Neural progenitor cell (in vitro differentiated cells): ENCODE measurements at regions not wholly inside any gene's neighbourhood (a gene's known extent, or its start where the extent isn't known, plus 50 kb on each side); places are given as distances from the start of the nearest gene placed in this dataset.

Experiments
- DNase-seq: peaks from one replicate; pipeline ENCODE4 v3.0.0-alpha.2; 2016; ENCODE audit warnings: low spot score
- H2AFZ ChIP-seq: fragments of 200-600 bp; sonication (generic); replicated peaks from 2 replicates; pipeline ENCODE4 v1.6.1; 2016; ENCODE audit warnings: antibody characterized with exemption
- H3F3A ChIP-seq: fragments of 200-600 bp; sonication (generic); 2 replicates; pipeline ENCODE4 v1.6.1; 2016; ENCODE audit warnings: antibody characterized with exemption, low read depth
- H3K27ac ChIP-seq: fragments of 200-600 bp; sonication (generic); 2 replicates; pipeline ENCODE4 v1.5.1; 2016; ENCODE audit warnings: mild to moderate bottlenecking
- H3K27me3 ChIP-seq: fragments of 200-600 bp; sonication (generic); 2 replicates; pipeline ENCODE4 v1.6.1; 2016; ENCODE audit warnings: mild to moderate bottlenecking, moderate library complexity
- H3K36me3 ChIP-seq: fragments of 200-600 bp; sonication (generic); 2 replicates; pipeline ENCODE4 v1.5.1; 2016
- H3K4me1 ChIP-seq: fragments of 200-600 bp; sonication (generic); 2 replicates; pipeline ENCODE4 v1.6.1; 2016; ENCODE audit warnings: mixed run types
- H3K4me2 ChIP-seq: fragments of 200-600 bp; sonication (generic); 2 replicates; pipeline ENCODE4 v1.6.1; 2016
- H3K4me3 ChIP-seq: fragments of 200-600 bp; sonication (generic); 2 replicates; pipeline ENCODE4 v1.5.1; 2016
- H3K79me2 ChIP-seq: fragments of 200-600 bp; sonication (generic); 2 replicates; pipeline ENCODE4 v1.6.1; 2016; ENCODE audit warnings: low read depth
- H3K9ac ChIP-seq: fragments of 200-600 bp; sonication (generic); 2 replicates; pipeline ENCODE4 v1.6.1; 2016
- H3K9me3 ChIP-seq: fragments of 200-600 bp; sonication (generic); 2 replicates; pipeline ENCODE4 v1.5.1; 2016; ENCODE audit warnings: low read depth
- H4K20me1 ChIP-seq: fragments of 200-600 bp; sonication (generic); 2 replicates; pipeline ENCODE4 v1.6.1; 2016; ENCODE audit warnings: low read depth
- H3K27ac Mint-ChIP-seq: 3 replicates; pipeline ENCODE4 v1.8.0; 2021; ENCODE audit warnings: mixed read lengths
- H3K27me3 Mint-ChIP-seq: 2 replicates; pipeline ENCODE4 v1.8.0; 2022; ENCODE audit warnings: low read depth, mild to moderate bottlenecking, inconsistent platforms, moderate library complexity, mixed read lengths; ENCODE audit not compliant: insufficient read depth
- H3K36me3 Mint-ChIP-seq: 3 replicates; pipeline ENCODE4 v1.8.0; 2021; ENCODE audit warnings: mixed read lengths
- H3K4me1 Mint-ChIP-seq: 3 replicates; pipeline ENCODE4 v1.8.0; 2021; ENCODE audit warnings: mixed read lengths
- H3K4me3 Mint-ChIP-seq: 3 replicates; pipeline ENCODE4 v1.8.0; 2021; ENCODE audit warnings: mild to moderate bottlenecking, moderate library complexity, mixed read lengths
- H3K9me3 Mint-ChIP-seq: 3 replicates; pipeline ENCODE4 v1.8.0; 2020; ENCODE audit warnings: mixed read lengths
- CTCF ChIP-seq: fragments of 200-600 bp; sonication (generic); IDR thresholded peaks from 2 replicates; pipeline ENCODE4 v1.5.1; 2017; ENCODE audit warnings: antibody characterized with exemption, mild to moderate bottlenecking
- EZH2 ChIP-seq: fragments of 200-600 bp; sonication (generic); IDR thresholded peaks from 2 replicates; pipeline ENCODE4 v1.6.1; 2017; ENCODE audit warnings: antibody characterized with exemption, mild to moderate bottlenecking, moderate library complexity
- EZH2phosphoT487 ChIP-seq: fragments of 200-600 bp; sonication (generic); IDR thresholded peaks from 2 replicates; pipeline ENCODE4 v1.6.1; 2017; ENCODE audit warnings: antibody characterized with exemption

- H4K20me1 ChIP-seq = no peaks in the 10 kb centered on the region
- no peaks in the 10 kb centered on the region for H3K9me3 ChIP-seq
- H3K27me3 ChIP-seq = no peaks in the 10 kb centered on the region
- no peaks in the 10 kb centered on the region for H3K79me2 ChIP-seq
- H2AFZ ChIP-seq = no peak overlapping the region
- no peak overlapping the region for H3K4me3 ChIP-seq
- no peaks in the 10 kb centered on the region for H3K4me1 ChIP-seq
- no peaks in the 10 kb centered on the region for H3K36me3 ChIP-seq
- peaks cover 2% of the 10 kb centered on the region for H3K9me3 Mint-ChIP-seq
- H3K27ac Mint-ChIP-seq = no peak overlapping the region
- peaks cover 5% of the 10 kb centered on the region for H3K4me1 Mint-ChIP-seq
- H3K4me3 Mint-ChIP-seq = no peak overlapping the region
- H3K27me3 Mint-ChIP-seq = peaks cover 2% of the 10 kb centered on the region
- no peak overlapping the region for H3K27ac ChIP-seq
- H3F3A ChIP-seq = no peaks in the 10 kb centered on the region
- H3K4me2 ChIP-seq = no peak overlapping the region
- no peak overlapping the region for H3K9ac ChIP-seq
- DNase-seq = no peak
- no peaks in the 10 kb centered on the region for H3K36me3 Mint-ChIP-seq
- no peak for TF ChIP-seq CTCF
- no peak for TF ChIP-seq EZH2phosphoT487
- no peak for TF ChIP-seq EZH2
Measured at GRCh38 chr13:105565136-105565727, 970.2 kb downstream of the EFNB2 start.

- Histone ChIP-seq H3K4me2 (no peak overlapping the region), H3K36me3 (no peaks in the 10 kb centered on the region), H3K4me1 (no peaks in the 10 kb centered on the region), H3K4me3 (no peak overlapping the region), H3F3A (no peaks in the 10 kb centered on the region), H4K20me1 (no peaks in the 10 kb centered on the region), H3K27me3 (no peaks in the 10 kb centered on the region), H3K9me3 (no peaks in the 10 kb centered on the region), H2AFZ (no peak overlapping the region), H3K9ac (no peak overlapping the region), H3K79me2 (no peaks in the 10 kb centered on the region), H3K27ac (no peak overlapping the region)
- Mint-ChIP-seq H3K4me3 (no peak overlapping the region), H3K9me3 (no peaks in the 10 kb centered on the region), H3K4me1 (peaks cover 2% of the 10 kb centered on the region), H3K36me3 (no peaks in the 10 kb centered on the region), H3K27ac (no peak overlapping the region), H3K27me3 (peaks cover 3% of the 10 kb centered on the region)
- TF ChIP-seq CTCF (no peak), EZH2 (no peak), EZH2phosphoT487 (no peak)
- no peak for DNase-seq
Measured at GRCh38 chr13:105552078-105552477, 983.4 kb downstream of the EFNB2 start.

GRCh38 chr13:105547851-105548250 is 987.6 kb downstream of the EFNB2 start:
- Histone ChIP-seq H3K27me3 (no peaks in the 10 kb centered on the region), H3K27ac (no peak overlapping the region), H3K36me3 (no peaks in the 10 kb centered on the region), H3K9ac (no peak overlapping the region), H3K4me3 (no peak overlapping the region), H3F3A (no peaks in the 10 kb centered on the region), H2AFZ (no peak overlapping the region), H3K4me1 (no peaks in the 10 kb centered on the region), H3K9me3 (no peaks in the 10 kb centered on the region), H3K4me2 (no peak overlapping the region), H4K20me1 (no peaks in the 10 kb centered on the region), H3K79me2 (no peaks in the 10 kb centered on the region)
- H3K27ac Mint-ChIP-seq = no peak overlapping the region
- no peak overlapping the region for H3K4me3 Mint-ChIP-seq
- TF ChIP-seq EZH2 (no peak), CTCF (no peak), EZH2phosphoT487 (no peak)
- no peaks in the 10 kb centered on the region for H3K9me3 Mint-ChIP-seq
- H3K27me3 Mint-ChIP-seq = peaks cover 5% of the 10 kb centered on the region
- H3K36me3 Mint-ChIP-seq = no peaks in the 10 kb centered on the region
- H3K4me1 Mint-ChIP-seq = no peaks in the 10 kb centered on the region
- no peak for DNase-seq
